PC-9 (cell line): ENCODE measurements at regions not wholly inside any gene's neighbourhood (a gene's known extent, or its start where the extent isn't known, plus 50 kb on each side); places are given as distances from the start of the nearest gene placed in this dataset.

Source experiments
- BruUV-seq: library from RNA; stranded (reverse); fragments of 400-500 nt; replicated peaks from 2 replicates; lab custom pipeline; 2021; lab: Mats Ljungman, UMichigan
- CTCF ChIA-PET: fragments of 300-600 bp; sonication (Branson Sonifier 250); formaldehyde crosslinking; loops from one replicate; lab custom pipeline; 2022; ENCODE audit warnings: antibody characterized with exemption; lab: Charles Lee
- POLR2A ChIA-PET: fragments of 300-600 bp; sonication (Branson Sonifier 250); formaldehyde crosslinking; loops from one replicate; lab custom pipeline; 2022; ENCODE audit warnings: antibody characterized with exemption; ENCODE audit not compliant: unreplicated experiment; lab: Charles Lee
- DNase-seq, 2 experiments: peaks; one replicate each; pipeline versions ENCODE4 v3.0.0 to v3.0.0-alpha.2; 2015 to 2022; ENCODE audit warnings: mixed read lengths in 1 of 2
- H2AFZ ChIP-seq: fragments of 200-600 bp; sonication (generic); 2 replicates; pipeline ENCODE4 v1.8.1; 2017; ENCODE audit warnings: antibody characterized with exemption
- H3F3A ChIP-seq: fragments of 200-600 bp; sonication (generic); 2 replicates; pipeline ENCODE4 v1.8.1; 2017; ENCODE audit warnings: antibody characterized with exemption, mild to moderate bottlenecking, low read depth; ENCODE audit not compliant: insufficient read depth
- H3K27ac ChIP-seq: fragments of 200-600 bp; sonication (generic); 2 replicates; pipeline ENCODE4 v1.6.1; 2016; ENCODE audit warnings: mixed run types
- H3K27me3 ChIP-seq: fragments of 200-600 bp; sonication (generic); 2 replicates; pipeline ENCODE4 v1.6.1; 2016; ENCODE audit warnings: low read depth, mixed run types; ENCODE audit not compliant: insufficient read depth
- H3K36me3 ChIP-seq: fragments of 200-600 bp; sonication (generic); 2 replicates; pipeline ENCODE4 v1.6.1; 2016; ENCODE audit warnings: low read depth, mixed run types
- H3K4me1 ChIP-seq: fragments of 200-600 bp; sonication (generic); replicated peaks from 2 replicates; pipeline ENCODE4 v1.6.1; 2016; ENCODE audit warnings: mixed run types; ENCODE audit not compliant: insufficient read depth
- H3K4me2 ChIP-seq: fragments of 200-600 bp; sonication (generic); 2 replicates; pipeline ENCODE4 v1.6.1; 2017; ENCODE audit warnings: mixed run types
- H3K4me3 ChIP-seq: fragments of 200-600 bp; sonication (generic); 2 replicates; pipeline ENCODE4 v1.6.1; 2016; ENCODE audit warnings: mixed run types
- H3K79me2 ChIP-seq: fragments of 200-600 bp; sonication (generic); 2 replicates; pipeline ENCODE4 v1.6.1; 2017; ENCODE audit warnings: low read depth, mixed run types
- H3K9me2 ChIP-seq: fragments of 200-600 bp; sonication (generic); 2 replicates; pipeline ENCODE4 v1.8.1; 2017; ENCODE audit warnings: mild to moderate bottlenecking; ENCODE audit not compliant: insufficient read depth
- H3K9me3 ChIP-seq: fragments of 200-600 bp; sonication (generic); 2 replicates; pipeline ENCODE4 v1.8.1; 2016; ENCODE audit warnings: low read depth; ENCODE audit not compliant: insufficient read depth
- H4K20me1 ChIP-seq: fragments of 200-600 bp; sonication (generic); 2 replicates; pipeline ENCODE4 v1.8.1; 2017; ENCODE audit not compliant: insufficient read depth
- CTCF ChIP-seq: fragments of 200-600 bp; sonication (generic); conservative IDR thresholded peaks from 2 replicates; pipeline ENCODE4 v1.6.1; 2017; ENCODE audit warnings: mixed run types, antibody characterized with exemption, mild to moderate bottlenecking, moderate library complexity
- EZH2 ChIP-seq: fragments of 200-600 bp; sonication (generic); IDR thresholded peaks from 2 replicates; pipeline ENCODE4 v1.8.0; 2017; ENCODE audit warnings: antibody characterized with exemption, low read depth
- intact Hi-C: fragments of 100-400 bp; cut with micrococcal nuclease; formaldehyde crosslinking; loops from one replicate; pipeline ENCODE4 v1.10.0; 2022; ENCODE audit not compliant: unreplicated experiment

- Histone ChIP-seq H2AFZ (no peak overlapping the region), H3K4me2 (no peak overlapping the region), H3K9me2 (no peaks in the 10 kb centered on the region), H4K20me1 (no peaks in the 10 kb centered on the region), H3K27ac (no peak overlapping the region), H3K9me3 (no peaks in the 10 kb centered on the region), H3K36me3 (no peaks in the 10 kb centered on the region), H3K4me1 (no peaks in the 10 kb centered on the region), H3K79me2 (no peaks in the 10 kb centered on the region), H3K4me3 (no peak overlapping the region), H3F3A (no peaks in the 10 kb centered on the region), H3K27me3 (no peaks in the 10 kb centered on the region)
- no TSS peak for BruUV-seq
- TF ChIP-seq EZH2 (no peak), CTCF (no peak)
- ChIA-PET CTCF (no interaction called here), POLR2A (no interaction called here)
- DNase-seq = no peak
- intact Hi-C loops = no loop called here
Measured at GRCh38 chr5:124303366-124303765, 443.1 kb downstream of the ZNF608 start.

- H3K79me2 ChIP-seq = no peaks in the 10 kb centered on the region
- intact Hi-C loops = no loop called here
Measured at GRCh38 chr5:124302533-124302932, 443.9 kb downstream of the ZNF608 start.

GRCh38 chr5:124301850-124302249, 444.6 kb downstream of the ZNF608 start:
- H3K4me2 ChIP-seq = no peak overlapping the region

More at GRCh38 chr5:124302533-124302932, 443.9 kb downstream of the ZNF608 start:
- Histone ChIP-seq H3K4me3 (no peak overlapping the region), H3K4me1 (no peaks in the 10 kb centered on the region), H3K9me3 (no peaks in the 10 kb centered on the region), H3K27ac (no peak overlapping the region), H3K9me2 (no peaks in the 10 kb centered on the region), H3F3A (no peaks in the 10 kb centered on the region), H2AFZ (no peak overlapping the region), H3K4me2 (no peak overlapping the region), H4K20me1 (no peaks in the 10 kb centered on the region), H3K36me3 (no peaks in the 10 kb centered on the region), H3K27me3 (no peaks in the 10 kb centered on the region)
- POLR2A ChIA-PET = no interaction called here
- CTCF ChIA-PET = no interaction called here
- BruUV-seq = no TSS peak
- TF ChIP-seq CTCF (no peak), EZH2 (no peak)
- no peak for DNase-seq

More at GRCh38 chr5:124301850-124302249, 444.6 kb downstream of the ZNF608 start:
- H3K27ac ChIP-seq = no peak overlapping the region
- intact Hi-C loops = no loop called here
- no peaks in the 10 kb centered on the region for H3K9me3 ChIP-seq
- no peaks in the 10 kb centered on the region for H3F3A ChIP-seq
- ChIA-PET CTCF (no interaction called here), POLR2A (no interaction called here)
- H3K9me2 ChIP-seq = no peaks in the 10 kb centered on the region
- no peaks in the 10 kb centered on the region for H3K79me2 ChIP-seq
- H3K4me3 ChIP-seq = no peak overlapping the region
- H3K4me1 ChIP-seq = no peaks in the 10 kb centered on the region
- no peak overlapping the region for H2AFZ ChIP-seq
- no peaks in the 10 kb centered on the region for H3K27me3 ChIP-seq
- H4K20me1 ChIP-seq = no peaks in the 10 kb centered on the region
- TF ChIP-seq EZH2 (no peak), CTCF (no peak)
- DNase-seq = no peak
- no TSS peak for BruUV-seq
- H3K36me3 ChIP-seq = no peaks in the 10 kb centered on the region
